ENCODE measurements at regions not wholly inside any gene's neighbourhood (a gene's known extent, or its start where the extent isn't known, plus 50 kb on each side); places are given as distances from the start of the nearest gene placed in this dataset.

- Histone ChIP-seq H3K27me3 (no peaks in the 10 kb centered on the region), H3K36me3 (no peaks in the 10 kb centered on the region), H3K4me1 (no peaks in the 10 kb centered on the region), H3K4me3 (no peak overlapping the region), H3K27ac (no peak overlapping the region), H3K9me3 (no peaks in the 10 kb centered on the region)
- intact Hi-C loops (cut with DNase I), result no loop called here
- peak in 1 of 2 donors; percentile 69 for DNase-seq (ENCODE audit: extremely low spot score in 2 of 2)
- TF ChIP-seq POLR2AphosphoS5 (IDR thresholded peaks at IDR 0.05; ENCODE audit: insufficient read depth in 1 of 2, low read depth in 1 of 2) (no peak), CTCF (IDR thresholded peaks at IDR 0.05) (no peak), POLR2A (IDR thresholded peaks at IDR 0.05) (no peak)
Observed at GRCh38 chr19:28166025-28166424, 1046.9 kb downstream of the UQCRFS1 start.

- no peak overlapping the region for H3K27ac ChIP-seq
Observed at GRCh38 chr19:28164214-28164613, 1048.7 kb downstream of the UQCRFS1 start.

GRCh38 chr19:28159065-28159464, 1053.9 kb downstream of the UQCRFS1 start:
- TF ChIP-seq CTCF (IDR thresholded peaks at IDR 0.05) (no peak), POLR2AphosphoS5 (IDR thresholded peaks at IDR 0.05; ENCODE audit: insufficient read depth in 1 of 2, low read depth in 1 of 2) (no peak), POLR2A (IDR thresholded peaks at IDR 0.05) (no peak)
- no peak overlapping the region for H3K4me3 ChIP-seq

More at GRCh38 chr19:28164214-28164613, 1048.7 kb downstream of the UQCRFS1 start:
- no peaks in the 10 kb centered on the region for H3K36me3 ChIP-seq
- H3K4me1 ChIP-seq, result no peaks in the 10 kb centered on the region
- peak in 1 of 2 donors; percentile 8 for DNase-seq (ENCODE audit: extremely low spot score in 2 of 2)
- TF ChIP-seq CTCF (IDR thresholded peaks at IDR 0.05) (no peak), POLR2A (IDR thresholded peaks at IDR 0.05) (no peak), POLR2AphosphoS5 (IDR thresholded peaks at IDR 0.05; ENCODE audit: insufficient read depth in 1 of 2, low read depth in 1 of 2) (no peak)
- H3K27me3 ChIP-seq, result no peaks in the 10 kb centered on the region
- no peak overlapping the region for H3K4me3 ChIP-seq
- intact Hi-C loops (cut with DNase I), result no loop called here
- H3K9me3 ChIP-seq, result no peaks in the 10 kb centered on the region

GRCh38 chr19:28155265-28155664, 1057.7 kb downstream of the UQCRFS1 start:
- Histone ChIP-seq H3K4me3 (no peak overlapping the region), H3K27ac (no peak overlapping the region), H3K27me3 (no peaks in the 10 kb centered on the region), H3K4me1 (no peaks in the 10 kb centered on the region), H3K9me3 (no peaks in the 10 kb centered on the region), H3K36me3 (no peaks in the 10 kb centered on the region)
- no peak for TF ChIP-seq CTCF (IDR thresholded peaks at IDR 0.05)
- no peak for TF ChIP-seq POLR2AphosphoS5 (IDR thresholded peaks at IDR 0.05; ENCODE audit: insufficient read depth in 1 of 2, low read depth in 1 of 2)
- no peak for TF ChIP-seq POLR2A (IDR thresholded peaks at IDR 0.05)
- intact Hi-C loops (cut with DNase I), result no loop called here
- peak in 1 of 2 donors; percentile 22 for DNase-seq (ENCODE audit: extremely low spot score in 2 of 2)

More at GRCh38 chr19:28159065-28159464, 1053.9 kb downstream of the UQCRFS1 start:
- Histone ChIP-seq H3K36me3 (no peaks in the 10 kb centered on the region), H3K27ac (no peak overlapping the region), H3K4me1 (no peaks in the 10 kb centered on the region), H3K27me3 (no peaks in the 10 kb centered on the region), H3K9me3 (no peaks in the 10 kb centered on the region)
- intact Hi-C loops (cut with DNase I), result no loop called here
- no peak for DNase-seq (ENCODE audit: extremely low spot score in 2 of 2)

- no peaks in the 10 kb centered on the region for H3K9me3 ChIP-seq
- no peaks in the 10 kb centered on the region for H3K4me1 ChIP-seq
- TF ChIP-seq CTCF (IDR thresholded peaks at IDR 0.05) (no peak), POLR2A (IDR thresholded peaks at IDR 0.05) (no peak), POLR2AphosphoS5 (IDR thresholded peaks at IDR 0.05; ENCODE audit: insufficient read depth in 1 of 2, low read depth in 1 of 2) (no peak)
- intact Hi-C loops (cut with DNase I), result no loop called here
- no peak for DNase-seq (ENCODE audit: extremely low spot score in 2 of 2)
- no peaks in the 10 kb centered on the region for H3K27me3 ChIP-seq
- H3K27ac ChIP-seq, result no peak overlapping the region
- no peaks in the 10 kb centered on the region for H3K36me3 ChIP-seq
- no peak overlapping the region for H3K4me3 ChIP-seq
Observed at GRCh38 chr19:28154077-28154476, 1058.9 kb downstream of the UQCRFS1 start.

Measured in vagina (tissue), 2 donors.